Pancreas (tissue), 10 donors: ENCODE measurements at regions not wholly inside any gene's neighbourhood (a gene's known extent, or its start where the extent isn't known, plus 50 kb on each side); places are given as distances from the start of the nearest gene placed in this dataset.

Experiments
- ATAC-seq, 4 donors: fragments of 200-7000 bp; cut with Tn5 transposase; one replicate each; pipeline versions ENCODE4 v1.8.0 to v1.9.1; 2020; ENCODE audit warnings: mild to moderate bottlenecking in 4 of 4, moderate library complexity in 4 of 4
- DNase-seq, 6 donors: peaks; one replicate each; pipeline ENCODE4 v3.0.0-alpha.2; 2020
- FAIRE-seq: peaks from 2 replicates; lab custom pipeline; 2012; peaks lifted over from hg19 to GRCh38; lab: Jason Lieb, UNC
- H3K27ac ChIP-seq, 4 donors: fragments of 200-600 bp; sonication (generic); 1 replicate in 3 of 4; 2 replicates in 1 of 4; pipeline versions ENCODE4 v1.5.0 to v1.8.0; 2020
- H3K27me3 ChIP-seq, 4 donors: fragments of 200-600 bp; one replicate each; pipeline ENCODE4 v1.8.0; 2021
- H3K36me3 ChIP-seq, 3 donors: fragments of 200-600 bp; sonication (generic) in 1 of 3; one replicate each; pipeline versions ENCODE4 v1.5.0 to v1.8.0; 2020 to 2021
- H3K4me1 ChIP-seq, 3 donors: fragments of 200-600 bp; one replicate each; pipeline ENCODE4 v1.8.0; 2021
- H3K4me3 ChIP-seq, 4 donors: fragments of 200-600 bp; sonication (generic) in 2 of 4; one replicate each; pipeline versions ENCODE4 v1.5.0 to v1.8.0; 2020 to 2021
- H3K9me3 ChIP-seq, 4 donors: fragments of 200-600 bp; one replicate each; pipeline ENCODE4 v1.8.0; 2021
- WGBS, 2 donors: extraction: QIAGEN DNeasy Blood & Tissue Kit; methylation state at CpG; one replicate each; pipeline ENCODE4 v1.1.7; 2013; 5-methylcytosine and 5-hydroxymethylcytosine counted together
- intact Hi-C, 3 donors: fragments of 100-400 bp; cut with DNase I; formaldehyde crosslinking; loops; one replicate each; pipeline versions ENCODE4 v1.11.1 to v1.14.2; 2022
- TF ChIP-seq, protein P1 (sequence below), 4 donors: fragments of 200-600 bp; sonication (generic) in 3 of 4; IDR thresholded peaks; one replicate each; pipeline versions ENCODE4 v1.5.0 to v1.8.0; 2021; ENCODE audit warnings: antibody characterized with exemption in 4 of 4
- donor health status: healthy with polysubstance abuse.
- donor health status: DM: no; HTN: no; CAD: no; lungs with moderate emphysema.
- donor health status: DM: no; HTN: no; CAD: no.
- donor health status: control.
- donor health status: control.
- donor health status: Bipolar disorder and iron deficiency.
- donor health status: DM: yes; HTN: yes; CAD: no.
- donor health status: DM: no; HTN: no; CAD: no.
- donor health status: DM: no; HTN: no; CAD: no.
- donor health status: DM: yes; HTN: yes; CAD: no.

- Histone ChIP-seq H3K4me1 (no peaks in the 10 kb centered on the region), H3K4me3 (no peak overlapping the region), H3K36me3 (no peaks in the 10 kb centered on the region), H3K9me3 (no peaks in the 10 kb centered on the region), H3K27ac (no peak overlapping the region), H3K27me3 (no peaks in the 10 kb centered on the region)
- no peak for FAIRE-seq
- ATAC-seq, result no peak
- intact Hi-C loops, result no loop called here
- TF ChIP-seq, protein P1, sequence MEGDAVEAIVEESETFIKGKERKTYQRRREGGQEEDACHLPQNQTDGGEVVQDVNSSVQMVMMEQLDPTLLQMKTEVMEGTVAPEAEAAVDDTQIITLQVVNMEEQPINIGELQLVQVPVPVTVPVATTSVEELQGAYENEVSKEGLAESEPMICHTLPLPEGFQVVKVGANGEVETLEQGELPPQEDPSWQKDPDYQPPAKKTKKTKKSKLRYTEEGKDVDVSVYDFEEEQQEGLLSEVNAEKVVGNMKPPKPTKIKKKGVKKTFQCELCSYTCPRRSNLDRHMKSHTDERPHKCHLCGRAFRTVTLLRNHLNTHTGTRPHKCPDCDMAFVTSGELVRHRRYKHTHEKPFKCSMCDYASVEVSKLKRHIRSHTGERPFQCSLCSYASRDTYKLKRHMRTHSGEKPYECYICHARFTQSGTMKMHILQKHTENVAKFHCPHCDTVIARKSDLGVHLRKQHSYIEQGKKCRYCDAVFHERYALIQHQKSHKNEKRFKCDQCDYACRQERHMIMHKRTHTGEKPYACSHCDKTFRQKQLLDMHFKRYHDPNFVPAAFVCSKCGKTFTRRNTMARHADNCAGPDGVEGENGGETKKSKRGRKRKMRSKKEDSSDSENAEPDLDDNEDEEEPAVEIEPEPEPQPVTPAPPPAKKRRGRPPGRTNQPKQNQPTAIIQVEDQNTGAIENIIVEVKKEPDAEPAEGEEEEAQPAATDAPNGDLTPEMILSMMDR (IDR thresholded peaks at IDR 0.05), result no peak
- no peak for DNase-seq
- 75 to 90% methylated on average over 2 of the region's 2 CpGs for WGBS, 2 donors
Measured at GRCh38 chr15:77688693-77689092, 56.0 kb upstream of the LINGO1 start.

DNA sequence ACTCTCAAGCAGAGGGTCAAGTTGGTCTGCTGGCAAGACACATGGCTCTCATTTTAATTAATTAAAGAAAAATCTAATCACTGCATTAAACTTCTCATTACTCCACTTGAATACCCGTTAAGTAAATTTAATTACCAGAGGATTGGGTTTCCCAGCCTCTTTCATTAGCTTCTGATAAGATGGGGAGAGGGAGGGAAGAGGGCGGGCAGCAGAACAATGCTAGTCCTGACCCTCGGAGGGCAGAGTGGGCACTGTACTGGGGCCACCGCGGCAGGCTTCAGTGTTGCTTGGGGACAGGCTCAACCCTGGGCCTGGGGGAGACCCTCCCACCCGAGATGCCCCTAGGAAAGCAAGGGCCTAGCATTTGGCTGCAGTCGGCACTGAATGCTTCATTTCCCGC, 55.6 kb upstream of the LINGO1 start:
- no peak for ATAC-seq
- Histone ChIP-seq H3K36me3 (no peaks in the 10 kb centered on the region), H3K4me3 (no peak overlapping the region), H3K9me3 (no peaks in the 10 kb centered on the region), H3K27ac (no peak overlapping the region), H3K4me1 (no peaks in the 10 kb centered on the region), H3K27me3 (no peaks in the 10 kb centered on the region)
- FAIRE-seq, result no peak
- DNase-seq, result peak in 1 of 6 donors; percentile 11
- TF ChIP-seq, protein P1 (IDR thresholded peaks at IDR 0.05), result no peak
- 69 to 70% methylated on average over 8 of the region's 8 CpGs for WGBS, 2 donors
- intact Hi-C loops, result no loop called here

GRCh38 chr15:77685082-77685815, 52.5 kb upstream of the LINGO1 start:
- 72% methylated on average over 7 of the region's 7 CpGs for WGBS, 2 donors
- Histone ChIP-seq H3K36me3 (no peaks in the 10 kb centered on the region), H3K27me3 (no peaks in the 10 kb centered on the region), H3K9me3 (no peaks in the 10 kb centered on the region), H3K4me3 (no peak overlapping the region), H3K27ac (no peak overlapping the region), H3K4me1 (no peaks in the 10 kb centered on the region)
- ATAC-seq, result no peak
- intact Hi-C loops, result no loop called here
- TF ChIP-seq, protein P1 (IDR thresholded peaks at IDR 0.05), result no peak
- FAIRE-seq, result no peak
- peak in 1 of 6 donors; percentile 29 for DNase-seq

- DNase-seq (peak in 1 of 6 donors; percentile 58), ATAC-seq (no peak), FAIRE-seq (no peak)
- Histone ChIP-seq H3K4me3 (no peak overlapping the region), H3K27me3 (no peaks in the 10 kb centered on the region), H3K4me1 (no peaks in the 10 kb centered on the region), H3K36me3 (no peaks in the 10 kb centered on the region), H3K9me3 (no peaks in the 10 kb centered on the region), H3K27ac (no peak overlapping the region)
- 74 to 84% methylated on average over 7 of the region's 7 CpGs for WGBS, 2 donors
- intact Hi-C loops, result no loop called here
- TF ChIP-seq, protein P1 (IDR thresholded peaks at IDR 0.05), result no peak
Measured at GRCh38 chr15:77684341-77685081, 51.8 kb upstream of the LINGO1 start.

GRCh38 chr15:77682564-77682963, 49.9 kb upstream of the LINGO1 start:
- no peak for FAIRE-seq
- no peak overlapping the region for H3K27ac ChIP-seq
- intact Hi-C loops, result no loop called here

More at GRCh38 chr15:77682564-77682963, 49.9 kb upstream of the LINGO1 start:
- Histone ChIP-seq H3K4me1 (no peaks in the 10 kb centered on the region), H3K27me3 (no peaks in the 10 kb centered on the region), H3K36me3 (no peaks in the 10 kb centered on the region), H3K9me3 (no peaks in the 10 kb centered on the region), H3K4me3 (no peak overlapping the region)
- TF ChIP-seq, protein P1 (IDR thresholded peaks at IDR 0.05), result no peak
- ATAC-seq (no peak), DNase-seq (no peak)
- WGBS, 2 donors, result 51 to 54% methylated on average over 9 of the region's 9 CpGs
